HPDE6-E6E7 (cell line): ENCODE measurements at regions not wholly inside any gene's neighbourhood (a gene's known extent, or its start where the extent isn't known, plus 50 kb on each side); places are given as distances from the start of the nearest gene placed in this dataset.

ENCODE experiments used
- DNase-seq: peaks from one replicate; pipeline ENCODE4 v3.0.0; 2011; ENCODE audit warnings: missing footprints; ENCODE audit errors: extremely low spot score

DNA sequence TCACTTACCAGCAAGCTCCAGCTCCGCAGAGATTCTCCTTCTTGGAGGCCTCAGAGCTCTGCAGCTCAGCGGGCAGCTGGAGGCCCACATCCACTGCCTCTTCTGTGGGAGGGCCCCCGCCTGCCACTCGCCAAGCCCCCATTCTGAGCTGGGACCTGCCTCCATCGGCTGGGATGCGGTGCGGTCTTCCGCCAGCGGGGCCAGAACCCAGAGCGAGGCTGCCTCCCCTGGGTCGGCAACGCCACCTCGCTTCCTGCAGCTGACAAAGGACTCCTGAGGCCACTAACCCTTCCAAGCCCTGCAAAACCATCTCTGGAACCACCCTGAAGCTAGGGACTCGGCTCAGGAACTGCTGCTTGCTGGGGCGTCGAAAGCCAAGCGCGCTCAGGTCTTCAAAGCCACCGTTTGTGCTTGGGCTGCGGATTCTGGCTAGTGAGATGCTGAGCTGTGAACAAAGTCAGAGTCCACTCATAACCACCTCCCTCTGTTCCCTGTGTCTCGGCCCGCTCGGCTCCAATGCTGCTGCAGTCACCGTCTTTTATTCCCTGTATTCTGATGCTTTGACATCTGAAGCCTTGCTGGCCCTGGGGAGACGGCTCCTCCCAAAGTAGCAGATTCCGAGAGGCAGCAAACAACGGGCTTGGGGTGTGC is 174.3 kb downstream of the ENGASE start:
- no peak for DNase-seq

DNA sequence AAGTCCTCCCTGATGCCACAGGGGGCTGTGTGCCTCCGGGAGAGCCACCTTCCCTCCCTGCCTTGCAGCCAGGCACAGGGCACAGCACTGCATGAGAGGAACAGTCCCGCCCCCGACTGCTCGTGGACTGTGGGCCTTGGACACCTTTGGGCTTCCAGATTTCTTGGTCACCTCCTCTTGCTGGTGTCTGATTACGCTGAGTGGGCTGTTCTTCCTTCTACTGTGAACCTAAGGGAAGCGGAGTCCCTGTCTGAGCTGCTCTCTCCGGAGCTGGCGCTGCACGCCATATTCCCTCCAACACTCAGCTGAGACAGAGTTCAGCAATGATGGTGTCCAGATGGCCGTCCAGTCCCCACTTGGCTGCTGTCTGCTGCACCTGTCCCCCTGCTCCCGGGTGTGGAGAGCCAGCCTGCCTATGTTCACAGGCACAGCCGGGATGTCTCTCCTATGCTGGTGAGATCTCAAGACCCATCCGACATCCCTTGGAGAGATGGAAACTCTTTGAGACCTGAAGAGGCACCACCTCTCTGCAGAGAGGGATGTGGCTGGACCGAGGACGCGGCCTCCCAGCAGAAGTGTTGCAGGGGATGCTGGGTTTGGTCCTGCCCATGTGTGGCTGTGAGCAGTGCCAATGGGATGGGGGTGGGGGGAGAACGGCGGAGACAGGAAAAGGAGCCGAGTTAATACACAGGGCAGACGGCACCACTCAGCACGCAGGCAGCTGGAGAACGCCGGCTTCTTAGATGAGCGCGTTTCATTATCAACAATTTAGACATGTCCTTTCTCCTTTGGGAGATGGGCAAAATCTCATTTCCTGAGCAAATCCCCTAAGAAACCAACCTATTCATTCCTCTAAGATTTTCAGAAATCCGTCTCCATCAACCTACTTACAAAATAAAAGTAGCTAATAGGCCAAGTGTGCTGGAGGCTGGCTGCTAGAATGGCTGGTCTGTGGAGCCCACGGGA is 171.9 kb downstream of the ENGASE start:
- no peak for DNase-seq

DNA sequence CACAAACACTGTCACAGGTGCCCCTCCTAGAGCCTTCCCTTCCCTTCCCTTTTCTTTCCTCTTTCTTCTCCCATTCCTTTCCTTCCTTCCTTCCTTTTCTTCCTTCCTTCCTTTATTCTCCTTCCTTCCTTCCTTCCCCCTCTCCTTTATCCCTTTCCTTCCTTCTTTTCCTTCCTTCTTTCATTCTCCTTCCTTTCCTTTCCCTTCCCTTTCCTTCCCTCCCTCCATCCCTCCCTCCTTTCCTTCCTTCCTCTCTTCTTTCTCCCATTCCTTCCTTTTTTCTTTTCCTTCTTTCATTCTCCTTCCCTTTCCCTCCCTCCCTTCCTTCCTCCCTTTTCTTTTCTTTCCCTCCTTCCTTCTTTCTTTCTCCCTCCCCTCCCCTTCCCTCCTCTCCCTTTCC is 170.0 kb downstream of the ENGASE start:
- no peak for DNase-seq

DNA sequence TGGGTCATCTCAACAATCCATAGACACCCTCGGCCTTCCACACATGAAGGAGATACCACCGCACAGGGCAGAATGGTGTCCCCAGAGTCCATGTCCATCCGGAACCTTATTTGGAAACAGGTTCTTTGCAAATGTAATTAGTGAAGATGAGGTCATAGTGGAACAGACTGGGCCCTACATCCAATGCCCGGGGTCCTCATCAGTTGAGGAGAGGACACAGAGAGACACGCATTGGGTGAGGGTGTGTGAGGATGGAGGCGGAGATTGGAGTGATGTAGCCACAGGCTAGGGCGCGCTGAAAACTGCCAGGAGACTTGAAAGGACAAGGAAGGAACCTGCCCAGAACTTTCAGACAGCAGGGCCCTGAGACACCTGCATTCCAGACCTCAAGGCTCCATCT is 169.4 kb downstream of the ENGASE start:
- DNase-seq, result no peak

DNA sequence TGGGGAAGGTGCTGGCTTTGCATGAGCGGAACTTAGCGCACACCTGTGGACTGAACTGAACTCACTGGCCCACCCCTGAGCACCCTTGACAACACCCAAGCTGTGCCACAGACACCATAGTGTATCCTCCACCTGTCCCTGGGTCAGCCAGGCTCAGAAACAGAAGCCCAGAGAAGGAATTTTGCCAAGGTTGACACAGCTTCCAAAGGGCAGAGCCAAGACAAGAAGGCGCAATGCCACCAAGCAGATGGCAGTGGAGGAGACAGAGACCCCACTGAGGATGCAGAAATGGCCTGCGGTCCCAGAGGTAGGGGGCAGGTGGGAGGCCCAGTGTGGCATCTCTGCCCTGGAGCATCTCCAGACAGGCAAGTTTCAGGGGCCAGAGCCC is 169.0 kb downstream of the ENGASE start:
- DNase-seq, result no peak

DNA sequence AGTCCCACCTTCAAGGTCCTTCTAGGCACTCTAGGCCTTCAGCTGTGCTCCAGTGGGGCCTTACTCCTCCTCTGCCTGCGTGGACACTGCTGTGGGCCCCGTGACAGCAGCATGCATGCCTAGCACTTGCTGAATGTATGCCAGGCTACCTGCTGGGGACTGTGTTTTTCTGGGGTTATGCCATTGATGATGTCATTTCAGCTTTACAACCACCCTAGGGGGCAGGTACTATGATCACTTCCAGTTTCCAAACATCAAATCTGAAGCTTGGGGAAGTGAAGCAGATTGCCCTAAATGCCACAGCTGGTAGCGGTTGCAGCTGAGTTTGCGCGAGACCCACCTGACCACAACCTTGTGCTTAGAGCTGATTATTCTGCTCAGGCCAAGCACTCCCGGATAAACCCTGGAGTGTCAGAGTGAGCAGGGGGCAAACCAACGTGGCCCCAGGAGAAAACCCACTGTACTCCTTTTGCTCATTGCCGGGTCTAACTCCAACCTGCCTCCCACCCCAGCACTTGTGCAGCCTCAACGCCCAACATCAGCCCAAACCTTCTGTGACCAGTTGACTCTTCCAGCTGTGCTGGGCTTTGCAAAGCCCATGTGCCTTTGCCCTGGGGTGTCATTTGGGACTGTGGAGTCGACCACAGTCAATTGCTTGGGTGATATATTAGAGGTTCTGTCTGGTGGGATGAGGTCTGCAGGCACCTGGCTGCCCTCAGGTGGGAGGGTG is 168.4 kb downstream of the ENGASE start:
- no peak for DNase-seq

DNA sequence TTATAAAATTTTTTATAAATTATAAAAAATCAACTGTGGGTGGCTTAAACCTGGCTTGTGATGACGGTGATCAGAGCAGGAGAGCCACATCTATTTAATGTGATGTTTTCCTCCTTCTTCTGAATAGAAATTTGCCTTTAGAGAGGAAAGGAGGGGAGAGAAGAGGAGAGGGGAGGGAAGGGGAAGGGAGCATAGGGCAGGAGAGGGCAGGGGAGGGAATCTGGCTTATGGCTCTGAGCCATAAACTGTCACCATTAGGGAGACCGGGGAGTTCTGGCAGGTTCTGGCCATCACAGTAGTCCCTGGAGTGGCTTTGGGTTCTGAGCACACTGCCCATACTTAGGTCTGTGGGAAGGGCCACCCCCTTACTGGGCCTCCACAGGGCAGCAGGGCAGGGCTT is 167.8 kb downstream of the ENGASE start:
- no peak for DNase-seq

DNA sequence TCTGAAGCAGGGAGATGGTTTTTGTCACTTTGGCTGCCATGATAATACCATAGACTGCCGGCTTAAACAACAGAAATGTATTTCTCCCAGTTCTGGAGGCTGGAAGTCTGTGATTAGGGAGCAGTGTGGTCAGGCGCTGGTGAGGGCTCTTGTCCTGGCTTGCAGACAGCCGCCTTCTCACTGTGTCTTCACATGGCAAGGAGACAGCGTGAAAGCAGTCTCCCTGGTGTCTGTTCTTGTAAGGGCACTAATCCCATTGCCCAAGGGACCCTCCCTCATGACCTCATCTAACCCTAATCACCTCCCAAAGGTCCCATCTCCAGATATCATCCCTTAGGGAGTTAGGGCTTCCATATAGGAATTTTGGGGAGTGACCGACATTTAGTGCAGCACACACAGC is 167.0 kb downstream of the ENGASE start:
- no peak for DNase-seq

DNA sequence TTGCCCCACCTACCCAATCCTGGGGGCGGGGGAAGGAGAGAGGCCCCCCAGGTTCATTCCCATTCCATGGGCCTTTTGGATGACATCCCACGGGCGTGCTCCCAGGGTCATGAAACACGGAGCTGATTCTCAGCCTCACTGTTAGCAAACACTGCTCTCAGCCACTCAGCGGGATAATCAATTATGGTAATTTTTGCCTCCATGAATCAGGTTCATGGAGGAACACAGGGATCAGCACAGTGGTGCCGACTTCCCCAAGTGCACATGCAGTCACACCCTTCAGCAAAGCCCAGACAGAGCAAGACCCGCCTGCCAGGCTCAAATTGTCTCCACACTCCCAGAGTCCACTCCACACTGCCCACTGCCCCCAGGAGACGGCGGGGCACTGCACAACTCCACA is 164.6 kb downstream of the ENGASE start:
- no peak for DNase-seq

DNA sequence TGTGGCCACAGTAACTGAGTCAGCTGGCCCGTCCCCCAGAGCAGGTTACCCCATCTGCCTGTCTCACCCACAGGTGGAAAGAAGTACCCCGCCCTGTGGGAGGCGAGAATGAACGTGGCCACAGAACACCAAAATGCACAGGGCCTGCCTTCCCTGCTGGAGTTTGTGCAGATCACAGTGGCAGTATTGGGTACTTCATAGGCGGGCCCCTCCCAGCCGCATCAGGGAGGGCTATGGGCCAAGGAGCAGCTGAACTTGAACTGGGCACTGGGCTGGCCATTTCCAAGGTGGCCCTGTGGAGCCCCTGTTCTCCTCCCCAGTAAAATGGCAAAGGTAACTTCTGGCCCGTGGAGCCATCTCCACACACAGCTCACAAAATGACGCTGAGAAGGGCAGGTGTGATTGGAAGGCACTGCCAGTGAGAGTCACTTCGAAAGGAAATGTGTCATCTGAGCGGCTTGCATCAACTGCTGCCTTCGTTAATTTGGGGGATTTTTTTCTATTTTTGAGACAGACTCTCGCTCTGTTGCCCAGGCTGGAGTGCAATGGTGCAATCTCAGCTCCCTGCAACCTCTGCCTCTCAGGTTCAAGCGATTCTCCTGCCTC is 162.9 kb downstream of the ENGASE start:
- no peak for DNase-seq

DNA sequence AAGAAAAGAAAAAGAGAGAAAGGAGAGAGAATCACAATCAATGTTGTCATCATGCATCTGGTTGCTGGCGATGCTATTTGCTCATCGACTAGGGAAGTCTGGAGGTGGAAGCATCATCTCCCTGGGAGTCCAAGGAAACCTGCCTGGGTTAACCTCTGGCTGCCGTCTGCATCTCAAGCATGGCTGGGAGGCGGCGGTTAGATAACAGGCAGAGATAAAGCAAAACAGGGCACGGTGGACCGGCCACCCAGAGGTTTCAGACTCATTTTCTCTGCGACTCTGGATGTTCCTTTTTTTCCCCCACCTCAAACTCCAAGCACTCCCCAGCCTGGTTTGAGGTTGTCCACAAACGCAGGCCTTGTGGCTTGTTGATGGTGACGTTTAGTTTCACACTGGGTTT is 161.2 kb downstream of the ENGASE start:
- DNase-seq, result no peak

DNA sequence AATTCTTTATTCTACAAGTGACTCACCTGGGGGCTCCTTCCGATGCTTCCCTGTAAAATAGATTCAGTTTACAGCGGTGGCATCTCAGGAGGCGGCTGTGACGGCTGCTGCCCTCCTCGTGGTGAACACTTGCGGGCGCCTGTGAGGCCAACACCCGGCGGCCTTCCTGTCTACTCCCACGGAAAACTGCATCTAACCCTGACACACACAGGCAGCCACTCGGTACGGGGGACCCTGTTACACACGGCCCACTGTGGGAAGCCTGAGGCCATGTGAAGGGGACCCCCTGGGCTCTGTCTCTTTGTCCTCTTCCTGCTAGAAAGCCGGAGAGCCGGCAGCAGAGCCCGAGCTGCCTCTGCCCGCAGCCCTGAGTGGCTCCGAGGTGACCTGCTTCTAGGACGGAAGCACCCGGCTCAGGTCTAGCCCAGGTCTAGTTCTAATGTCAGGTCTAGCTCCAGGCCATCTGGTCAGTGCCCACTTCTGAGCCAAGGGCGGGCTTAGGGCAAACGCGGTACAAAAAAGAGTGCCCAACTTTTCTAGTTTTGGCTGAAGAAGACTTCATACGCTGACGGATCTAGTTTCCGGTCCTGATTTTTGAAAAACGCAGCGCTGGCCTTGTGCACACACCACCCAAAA is 159.4 kb downstream of the ENGASE start:
- no peak for DNase-seq

DNA sequence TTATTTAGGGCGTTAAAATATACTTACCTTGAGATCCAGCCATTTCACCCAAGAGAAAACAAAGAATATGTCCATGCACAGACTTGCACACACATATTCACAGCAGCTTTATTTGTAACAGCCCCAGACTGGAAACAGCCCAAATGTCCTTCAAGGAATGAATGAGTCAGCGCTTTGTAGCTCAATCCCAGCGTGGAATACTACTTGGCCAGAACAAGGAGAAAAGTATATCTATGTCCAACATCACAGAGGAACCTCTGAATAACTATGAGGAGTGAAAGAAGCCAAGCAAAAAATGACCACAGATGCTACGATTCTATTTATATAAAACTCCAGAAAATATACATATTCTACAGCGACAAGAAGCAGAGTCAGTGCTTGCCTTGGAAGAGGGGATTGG is 158.3 kb downstream of the ENGASE start:
- no peak for DNase-seq

DNA sequence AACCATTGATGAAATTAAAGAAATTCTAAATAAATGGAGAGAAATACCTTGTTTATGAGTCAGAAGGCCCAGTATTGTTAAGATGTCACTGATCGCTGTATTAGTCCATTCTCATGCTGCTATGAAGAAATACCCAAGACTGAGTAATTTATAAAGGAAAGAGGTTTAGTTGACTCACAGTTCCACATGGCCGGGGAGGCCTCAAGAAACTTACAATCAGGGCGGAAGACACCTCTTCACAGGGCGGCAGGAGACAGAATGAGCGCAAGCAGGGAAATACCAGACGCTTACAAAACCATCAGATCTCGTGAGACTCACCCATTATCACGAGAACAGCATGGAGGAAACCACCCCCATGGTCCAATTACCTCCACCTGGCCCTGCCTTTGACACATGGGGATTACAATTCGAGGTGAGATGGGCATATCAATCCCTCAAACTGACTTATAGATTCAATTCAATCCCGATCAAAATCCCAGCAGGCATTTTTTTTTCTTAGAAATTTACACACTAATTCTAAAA is 157.2 kb downstream of the ENGASE start:
- DNase-seq, result no peak

DNA sequence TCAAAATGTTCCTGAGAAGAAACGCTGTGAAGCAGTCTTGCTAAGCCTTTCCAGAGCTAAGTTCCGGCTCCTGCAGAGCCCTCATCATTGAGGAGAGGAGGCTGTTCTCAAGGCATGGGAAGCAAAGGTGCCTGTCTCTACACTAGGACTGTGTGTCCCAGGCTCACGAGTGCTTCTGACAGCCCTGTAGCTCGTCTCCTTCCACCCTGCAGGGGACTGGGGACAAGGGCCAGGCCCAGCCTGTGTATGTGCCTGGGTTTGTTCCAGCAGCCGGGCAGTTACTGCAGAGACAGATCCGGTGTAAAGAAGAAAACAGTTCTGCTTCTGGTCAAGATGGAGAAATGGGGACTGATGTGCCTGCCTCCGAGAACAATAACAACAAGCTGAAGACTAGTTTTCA is 156.0 kb downstream of the ENGASE start:
- DNase-seq, result no peak

DNA sequence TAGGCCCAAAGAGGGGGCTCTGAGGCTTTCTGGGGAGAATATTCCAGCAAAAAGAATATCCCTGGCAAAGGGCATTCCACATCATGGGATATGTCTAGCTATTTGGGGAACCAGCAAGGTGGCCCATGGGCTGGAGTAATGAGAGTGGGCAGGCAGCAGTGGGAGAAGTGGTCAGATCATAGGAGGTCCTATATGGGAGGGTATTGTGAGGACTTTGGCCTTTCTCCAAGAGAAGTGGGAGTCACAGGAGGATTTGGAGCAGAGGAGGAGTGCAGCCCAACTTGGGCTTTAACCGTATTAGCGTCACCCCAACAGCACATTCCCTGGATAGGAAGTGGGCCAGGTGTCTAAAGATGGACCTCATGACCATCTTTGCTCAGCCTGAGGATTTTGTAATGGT is 151.4 kb downstream of the ENGASE start:
- DNase-seq, result no peak

DNA sequence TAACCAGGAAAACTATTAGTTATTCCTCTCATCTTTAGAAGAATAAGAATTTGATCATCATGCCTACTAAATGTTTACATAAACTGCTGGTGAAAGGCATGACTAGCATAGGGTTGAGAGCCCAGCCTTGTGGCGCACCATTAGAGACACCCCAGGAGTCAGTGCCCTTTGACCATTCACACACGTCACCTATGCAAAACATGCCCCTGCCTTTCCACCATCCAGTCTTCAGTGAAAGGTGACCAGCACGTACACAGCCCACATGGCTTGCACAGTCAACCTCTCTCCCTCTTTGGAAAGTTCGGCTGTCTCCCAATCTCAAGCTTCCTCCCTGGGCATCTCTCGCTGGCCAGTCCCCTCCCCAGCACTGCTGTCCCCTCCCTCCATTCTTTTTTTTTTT is 150.3 kb downstream of the ENGASE start:
- DNase-seq, result no peak

DNA sequence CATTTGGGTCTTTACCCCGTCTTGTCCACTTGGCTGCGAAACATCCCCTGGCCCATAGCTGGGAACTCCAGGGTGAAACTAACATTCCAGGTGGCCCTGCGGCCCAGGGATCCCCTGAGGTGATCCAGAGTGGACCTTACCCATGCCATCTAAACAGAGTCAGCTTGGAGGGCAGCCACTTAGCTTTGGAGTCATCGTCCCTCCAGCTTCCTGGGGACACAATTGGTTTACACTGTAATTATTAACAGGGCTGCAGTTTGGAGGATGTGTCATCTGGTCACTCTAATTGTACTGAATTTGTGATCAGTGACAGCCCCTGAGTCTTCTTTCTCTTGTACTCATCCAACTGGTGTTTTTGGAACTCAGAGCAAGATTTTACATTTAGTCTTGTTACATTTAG is 149.9 kb downstream of the ENGASE start:
- no peak for DNase-seq

DNA sequence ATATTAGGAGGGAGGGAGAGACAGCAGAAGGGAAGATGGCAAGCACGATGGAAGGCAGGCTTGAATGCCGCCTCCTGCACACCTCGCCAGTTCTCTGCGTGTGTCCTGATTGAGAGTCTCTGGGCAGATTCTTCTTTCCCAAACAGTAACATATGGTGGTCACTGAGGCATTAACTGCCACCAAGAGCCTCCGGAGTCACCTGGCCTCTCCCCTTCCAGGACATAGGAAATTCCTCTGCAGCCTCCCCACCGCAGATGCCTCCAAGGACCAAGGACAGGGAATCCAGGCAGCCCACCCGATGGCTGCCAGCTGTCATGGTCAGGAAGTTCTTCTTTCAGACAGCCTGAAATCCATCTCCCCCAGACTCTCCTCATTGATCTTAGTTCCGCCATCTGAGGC is 149.3 kb downstream of the ENGASE start:
- DNase-seq, result no peak

DNA sequence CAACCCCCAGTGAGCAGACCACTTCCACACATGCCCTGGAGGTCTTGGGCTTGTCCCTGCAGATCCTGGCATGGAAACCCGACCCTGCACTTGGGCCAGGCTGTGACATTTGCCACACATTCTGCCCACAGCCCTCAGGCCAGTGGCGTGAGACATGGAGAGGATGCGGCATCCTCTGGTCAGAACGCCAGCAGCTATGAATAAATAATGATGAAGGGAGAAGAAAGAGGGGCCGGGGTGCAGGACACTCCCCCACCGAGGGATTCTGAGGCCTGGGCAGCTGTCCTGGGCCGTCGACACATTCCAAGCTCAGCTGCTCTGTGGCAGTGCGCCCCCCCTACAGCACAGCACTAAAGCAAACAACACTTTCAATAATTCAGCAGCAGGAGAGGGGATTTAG is 148.8 kb downstream of the ENGASE start:
- DNase-seq, result no peak

DNA sequence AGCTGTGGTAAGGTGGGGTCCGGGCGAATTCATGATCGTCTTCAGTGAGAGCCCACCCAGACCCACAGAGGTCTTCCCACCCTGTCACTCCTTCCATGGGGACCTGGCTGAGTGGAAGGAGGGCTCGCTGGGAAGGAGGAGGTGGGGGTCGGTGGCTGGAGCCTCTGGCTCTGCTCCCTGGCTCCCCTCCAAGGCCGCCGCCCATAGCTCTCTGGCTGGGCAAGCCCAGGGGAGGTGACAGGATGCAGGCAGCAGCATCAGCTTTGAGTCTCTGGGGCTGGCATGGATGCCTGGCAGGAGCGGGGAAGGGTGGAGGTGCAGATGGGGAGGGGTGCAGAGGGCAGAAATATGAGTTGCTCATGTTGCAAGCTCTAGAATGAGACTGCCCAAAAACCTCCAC is 147.0 kb downstream of the ENGASE start:
- DNase-seq, result no peak
